Skin epidermis (tissue), 12 donors: ENCODE measurements at regions not wholly inside any gene's neighbourhood (a gene's known extent, or its start where the extent isn't known, plus 50 kb on each side); places are given as distances from the start of the nearest gene placed in this dataset.
"Not testable (repeated sequence)": the region's sequence is repeated elsewhere in the genome, so short reads cannot be mapped to it uniquely, and the experiment has no call there.

Experiments
- H3K27ac ChIP-seq, 21 experiments: fragments of 200-600 bp; sonication (generic) in 11 of 21; one replicate each; pipeline ENCODE4 v1.5.0; 2020; ENCODE audit warnings: mild to moderate bottlenecking in 3 of 21, inconsistent platforms in 2 of 21, moderate library complexity in 2 of 21
- H3K4me3 ChIP-seq, 7 experiments: fragments of 200-600 bp; sonication (generic) in 2 of 7; one replicate each; pipeline ENCODE4 v1.5.0; 2020; ENCODE audit warnings: inconsistent platforms in 2 of 7, mild to moderate bottlenecking in 2 of 7, moderate library complexity in 1 of 7

- Histone ChIP-seq H3K27ac (no peak overlapping the region), H3K4me3 (no peak overlapping the region)
These were observed 53.0 kb upstream of the CA12 start for GRCh38 chr15:63434576-63435186.

- no peak overlapping the region for H3K27ac ChIP-seq
- H3K4me3 ChIP-seq = no peak overlapping the region
These were observed 53.7 kb upstream of the CA12 start for GRCh38 chr15:63435204-63435820.

GRCh38 chr15:63436341-63436740, 54.7 kb upstream of the CA12 start:
- Histone ChIP-seq H3K27ac (peak overlapping the region in 9 of 21 experiments; percentile 24 to 80 (median 43)), H3K4me3 (no peak overlapping the region)

DNA sequence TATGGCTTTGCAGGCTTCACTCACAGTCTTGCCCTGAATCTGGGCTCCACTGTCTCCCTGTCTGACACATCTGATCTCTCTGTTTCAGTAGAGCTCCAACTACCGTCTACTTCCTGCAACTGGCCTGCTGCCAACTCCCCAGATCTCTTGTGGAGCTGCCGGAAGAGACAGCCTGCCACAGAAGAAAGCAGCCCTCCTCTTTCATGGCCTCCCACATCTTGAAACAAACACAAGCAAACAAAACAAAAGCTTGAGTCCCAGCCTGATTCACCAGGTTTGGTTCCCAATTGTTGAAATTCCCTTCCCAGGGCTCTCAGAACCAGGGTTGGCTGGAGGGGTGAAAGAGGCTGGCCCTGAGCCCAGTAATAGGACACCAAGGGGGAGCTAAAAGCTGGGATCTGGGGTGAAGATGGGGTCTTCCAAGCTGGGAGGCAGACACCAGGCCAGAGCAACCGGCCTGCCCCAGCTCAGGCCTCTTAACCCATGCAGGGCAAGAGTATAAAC, 55.3 kb upstream of the CA12 start:
- no peak overlapping the region for H3K4me3 ChIP-seq
- H3K27ac ChIP-seq = peak overlapping the region in 15 of 21 experiments; percentile 6 to 80 (median 40)

DNA sequence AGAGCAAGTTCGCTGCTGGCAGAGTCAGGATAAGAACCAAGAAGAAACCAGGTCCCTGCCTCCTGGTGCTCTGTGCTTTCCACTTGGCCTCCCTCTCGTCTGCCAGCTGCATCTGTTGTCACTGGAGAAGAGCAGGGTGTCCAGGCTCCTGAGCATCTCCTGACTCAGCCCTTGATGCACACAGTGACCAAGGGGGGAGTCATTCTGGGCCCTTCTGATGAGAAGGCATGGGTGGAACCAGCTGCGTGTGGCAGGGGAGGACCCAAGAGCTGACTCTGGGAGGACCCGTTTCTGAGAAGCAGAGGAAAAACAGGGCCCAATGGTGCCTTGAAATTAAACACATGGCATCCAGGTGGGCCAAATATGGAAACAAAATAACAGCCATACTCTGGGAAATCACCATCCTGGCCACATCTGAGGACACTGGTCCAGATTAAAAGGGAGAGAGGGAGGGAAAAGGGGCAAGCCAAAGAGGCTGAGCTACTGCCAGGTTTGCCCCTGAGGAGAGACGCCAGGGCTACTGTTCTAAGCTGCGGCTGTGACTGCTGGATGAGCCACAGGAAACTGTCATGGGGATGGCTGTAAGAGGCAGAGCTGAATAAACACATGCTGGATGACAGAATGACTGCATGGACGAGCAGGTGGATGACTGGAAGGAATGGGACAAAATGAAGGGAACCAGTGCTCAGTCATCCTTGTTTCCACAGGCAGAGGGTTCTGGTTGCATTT, 58.1 kb upstream of the CA12 start:
- Histone ChIP-seq H3K4me3 (no peak overlapping the region), H3K27ac (no peak overlapping the region)

GRCh38 chr15:63440265-63440648, 58.6 kb upstream of the CA12 start:
- no peak overlapping the region for H3K4me3 ChIP-seq
- H3K27ac ChIP-seq = no peak overlapping the region

GRCh38 chr15:63440756-63441155, 59.1 kb upstream of the CA12 start:
- H3K4me3 ChIP-seq = no peak overlapping the region
- H3K27ac ChIP-seq = no peak overlapping the region

DNA sequence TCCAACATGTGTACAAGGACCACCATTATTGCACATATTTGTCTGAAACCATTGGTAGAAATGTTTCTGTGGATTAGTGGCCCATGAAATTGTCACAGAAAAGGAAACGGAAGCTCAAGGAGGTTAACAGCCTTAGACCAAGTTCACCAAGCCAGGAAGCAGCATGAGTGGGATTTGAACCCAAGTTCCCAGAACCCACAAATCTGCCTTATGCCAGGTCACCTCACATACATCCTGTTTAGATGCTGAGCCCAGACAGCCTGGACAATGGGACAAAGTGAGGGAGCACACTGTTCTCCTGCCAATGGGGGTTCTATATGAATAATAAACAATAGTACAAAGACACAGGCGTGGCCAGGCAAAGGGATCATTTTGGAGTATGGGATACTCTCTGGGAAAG, 59.6 kb upstream of the CA12 start:
- H3K4me3 ChIP-seq = no peak overlapping the region
- no peak overlapping the region for H3K27ac ChIP-seq

DNA sequence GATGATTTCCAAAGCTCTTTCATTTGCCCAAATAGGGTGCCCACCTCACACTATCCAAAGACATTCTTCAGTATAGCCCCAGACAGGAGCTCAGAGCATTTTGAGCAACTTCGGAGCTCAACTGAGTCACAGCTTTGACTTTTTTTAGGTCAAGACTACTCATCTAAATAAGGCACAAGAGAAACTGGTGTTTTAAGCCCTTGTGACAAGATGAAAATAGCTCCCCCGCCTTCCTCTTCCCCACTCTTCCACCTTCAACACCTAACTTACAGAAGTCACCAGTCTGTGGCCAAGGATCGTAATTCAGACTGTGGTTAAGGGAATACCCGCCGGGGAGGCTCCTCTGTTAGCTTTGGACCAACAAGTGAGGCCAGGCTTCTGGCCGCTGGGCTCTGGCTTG, 60.4 kb upstream of the CA12 start:
- Histone ChIP-seq H3K27ac (no peak overlapping the region), H3K4me3 (no peak overlapping the region)

DNA sequence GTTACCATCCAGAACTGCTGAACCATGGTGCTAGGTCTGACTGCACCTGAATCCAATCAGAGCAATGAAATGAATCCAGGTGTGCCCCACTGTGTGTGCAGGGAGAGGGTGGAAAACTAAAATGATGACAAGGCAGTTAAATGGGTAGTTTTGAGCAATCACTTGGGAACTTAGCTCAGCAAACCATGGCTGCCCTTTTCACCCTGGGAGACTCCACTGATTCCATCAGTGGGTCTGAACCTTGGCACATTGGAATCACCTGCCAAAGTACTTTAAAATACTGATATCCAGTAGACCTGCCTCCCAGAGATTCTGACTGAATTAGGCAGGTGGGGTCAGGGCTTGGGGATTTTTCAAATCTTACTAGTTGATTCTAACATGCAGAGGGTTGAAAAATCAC, 59.8 kb upstream of the USP3 start:
- H3K27ac ChIP-seq = no peak overlapping the region
- H3K4me3 ChIP-seq = no peak overlapping the region

GRCh38 chr15:63446255-63446654, 58.1 kb upstream of the USP3 start:
- H3K4me3 ChIP-seq = no peak overlapping the region
- H3K27ac ChIP-seq = no peak overlapping the region

DNA sequence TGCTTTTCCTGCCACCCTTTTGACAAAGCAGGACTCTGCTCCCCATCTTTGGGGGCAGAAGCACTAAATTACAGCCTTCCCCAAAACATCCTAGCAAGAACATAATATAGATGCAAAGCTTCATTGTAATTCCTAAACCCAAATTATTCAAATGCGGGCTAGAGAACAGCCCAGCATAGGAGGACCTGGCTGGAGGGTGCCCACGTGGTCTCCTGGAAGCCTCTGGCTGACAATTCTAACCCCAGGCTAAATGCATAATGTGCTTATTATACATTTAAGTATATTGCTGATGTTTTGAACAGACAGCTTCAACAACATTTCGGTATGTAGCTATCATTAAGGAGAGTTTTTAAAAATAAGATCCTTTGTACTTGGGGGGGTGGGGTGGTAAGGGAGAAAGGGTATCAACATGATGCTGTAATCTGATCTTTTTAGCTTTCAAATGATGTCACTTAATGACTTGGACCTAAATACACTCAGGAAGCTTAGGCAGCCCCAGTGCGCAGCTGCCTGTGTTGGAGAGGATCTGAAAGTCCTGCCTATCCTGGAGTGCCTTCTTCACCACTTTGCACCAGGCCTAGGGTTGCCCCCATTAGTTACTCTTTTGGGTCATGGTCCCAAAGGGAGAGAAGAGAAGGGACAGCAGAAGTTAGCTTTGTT, 57.2 kb upstream of the USP3 start:
- Histone ChIP-seq H3K4me3 (no peak overlapping the region), H3K27ac (peak overlapping the region in 1 of 21 experiments; percentile 12)

DNA sequence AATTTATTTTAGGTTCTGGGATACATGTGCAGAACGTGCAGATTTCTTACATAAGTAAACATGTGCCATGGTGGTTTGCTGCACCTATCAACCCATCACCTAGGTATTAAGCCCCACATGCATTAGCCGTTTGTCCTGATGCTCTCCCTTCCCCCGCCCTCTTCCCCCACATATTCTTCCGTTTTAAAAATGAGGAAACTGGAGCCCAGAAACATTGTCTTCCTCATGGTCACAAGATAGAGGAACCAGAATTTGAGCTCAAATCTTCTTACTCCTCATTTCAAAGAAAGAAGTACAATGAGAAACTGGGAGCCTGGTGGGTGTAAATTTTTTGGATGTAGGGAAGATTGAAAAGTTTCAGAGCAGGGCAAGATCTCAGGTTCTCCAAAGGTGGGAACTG, 56.1 kb upstream of the USP3 start:
- Histone ChIP-seq H3K27ac (peak overlapping the region in 3 of 21 experiments; percentile 46 to 58 (median 56)), H3K4me3 (no peak overlapping the region)

DNA sequence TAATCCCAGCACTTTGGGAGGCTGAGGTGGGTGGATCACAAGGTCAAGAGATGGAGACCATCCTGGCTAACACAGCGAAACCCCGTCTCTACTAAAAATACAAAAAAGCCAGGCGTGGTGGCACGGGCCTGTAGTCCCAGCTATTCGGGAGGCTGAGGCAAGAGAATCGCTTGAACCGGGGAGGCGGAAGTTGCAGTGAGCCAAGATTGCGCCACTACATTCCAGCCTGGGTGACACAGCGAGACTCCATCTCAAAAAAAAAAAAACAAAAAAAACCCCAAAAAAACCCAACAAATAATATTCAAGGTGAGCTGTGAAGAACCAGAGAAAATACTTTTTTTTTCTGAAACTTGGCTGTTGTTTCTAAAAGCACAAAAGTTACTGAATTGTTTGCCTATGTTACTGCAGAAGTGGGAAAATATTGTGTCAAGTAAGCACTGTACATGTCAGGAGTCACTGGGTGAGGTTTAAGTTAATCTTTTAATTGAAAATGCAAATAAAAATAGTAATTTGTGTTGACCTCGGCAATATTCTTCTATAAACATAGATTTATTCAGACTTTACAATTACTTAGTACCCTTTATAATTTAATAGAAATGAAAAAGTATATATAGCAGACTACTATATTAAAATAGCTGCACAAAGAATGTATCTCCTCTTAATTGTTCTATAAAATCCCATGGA, 55.4 kb upstream of the USP3 start:
- H3K27ac ChIP-seq = peak overlapping the region in 3 of 21 experiments; percentile 46 to 58 (median 56)

DNA sequence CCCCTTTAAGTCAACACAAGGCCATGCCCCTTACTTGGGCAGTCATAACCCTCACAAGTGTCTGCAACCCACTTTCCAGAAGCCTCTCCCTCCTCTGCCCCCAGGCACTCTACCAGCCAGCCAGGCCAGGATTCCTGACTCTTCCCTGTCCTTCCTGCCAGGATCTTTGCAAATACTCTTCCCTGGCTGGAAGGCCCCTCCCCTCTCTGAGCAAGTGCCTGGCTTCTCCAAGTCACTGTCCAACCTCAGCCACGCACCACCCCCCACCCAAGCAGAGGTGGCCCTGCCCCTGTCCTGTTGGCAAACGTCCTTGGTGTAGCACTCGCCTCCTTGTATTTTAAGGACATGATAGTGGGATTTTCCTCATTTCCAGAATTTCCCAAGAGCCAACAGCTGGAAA, 54.7 kb upstream of the USP3 start:
- H3K27ac ChIP-seq = peak overlapping the region in 1 of 21 experiments; percentile 14

More for the DNA sequence above, 55.4 kb upstream of the USP3 start:
- H3K4me3 ChIP-seq = not testable (repeated sequence)

GRCh38 chr15:63450884-63451225, 53.5 kb upstream of the USP3 start:
- Histone ChIP-seq H3K4me3 (no peak overlapping the region), H3K27ac (no peak overlapping the region)

More for the DNA sequence above, 54.7 kb upstream of the USP3 start:
- H3K4me3 ChIP-seq = no peak overlapping the region

DNA sequence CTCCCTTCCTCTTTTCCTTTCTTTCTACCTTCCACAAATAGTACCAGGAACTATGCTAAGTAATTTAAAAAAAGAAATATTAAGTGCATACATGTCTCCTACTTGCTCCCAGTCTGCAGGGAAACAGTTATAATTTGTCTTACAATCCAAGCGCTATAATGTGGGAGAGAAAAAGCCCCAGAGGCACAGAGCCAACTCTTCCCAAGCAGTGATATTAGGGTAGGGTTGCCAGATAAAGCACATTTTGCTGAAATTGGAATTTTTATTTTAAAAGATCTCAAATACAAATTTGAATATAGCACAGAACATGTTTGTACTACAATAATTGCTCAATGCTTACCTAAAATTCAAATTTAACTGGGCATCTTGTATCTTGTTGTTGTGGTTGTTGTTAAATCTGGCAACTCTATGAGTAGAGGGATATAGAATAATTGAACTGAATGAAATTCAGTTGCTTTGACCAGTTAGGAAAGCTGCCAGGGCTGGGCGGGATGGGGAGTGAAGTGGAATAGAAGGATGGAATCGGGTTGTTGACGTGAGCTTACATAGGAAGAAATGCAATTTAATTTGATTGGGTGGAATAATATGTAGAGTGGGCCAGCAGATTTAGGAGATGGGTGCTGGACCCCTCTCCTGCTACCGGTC, 52.6 kb upstream of the USP3 start:
- Histone ChIP-seq H3K27ac (no peak overlapping the region), H3K4me3 (no peak overlapping the region)

- no peak overlapping the region for H3K4me3 ChIP-seq
- H3K27ac ChIP-seq = no peak overlapping the region
These were observed 51.7 kb upstream of the USP3 start for GRCh38 chr15:63452552-63453136.
